ENCODE measurements at regions not wholly inside any gene's neighbourhood (a gene's known extent, or its start where the extent isn't known, plus 50 kb on each side); places are given as distances from the start of the nearest gene placed in this dataset.
"Not testable (repeated sequence)": the region's sequence is repeated elsewhere in the genome, so short reads cannot be mapped to it uniquely, and the experiment has no call there.

DNA sequence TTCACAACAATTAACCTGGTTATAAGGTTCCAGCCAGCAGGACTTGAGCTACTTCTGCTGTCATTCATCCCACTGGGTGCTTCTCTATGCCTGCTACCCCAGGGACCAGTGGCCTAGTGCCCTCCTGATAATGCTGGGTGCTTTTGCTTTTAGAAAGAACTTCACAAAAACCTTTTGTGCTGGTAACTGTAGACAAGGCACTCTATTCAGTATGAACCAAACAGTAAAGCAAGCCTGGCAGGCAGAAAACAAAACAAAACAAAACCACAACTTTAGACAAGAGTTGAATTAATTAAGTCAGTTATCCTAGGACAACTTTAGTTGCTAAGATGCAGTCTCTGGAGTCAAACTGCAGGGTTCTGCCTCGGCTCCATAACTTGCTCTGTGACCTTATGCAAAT lies 61.9 kb upstream of the ADGRL2 start:
- DNase-seq = no peak

DNA sequence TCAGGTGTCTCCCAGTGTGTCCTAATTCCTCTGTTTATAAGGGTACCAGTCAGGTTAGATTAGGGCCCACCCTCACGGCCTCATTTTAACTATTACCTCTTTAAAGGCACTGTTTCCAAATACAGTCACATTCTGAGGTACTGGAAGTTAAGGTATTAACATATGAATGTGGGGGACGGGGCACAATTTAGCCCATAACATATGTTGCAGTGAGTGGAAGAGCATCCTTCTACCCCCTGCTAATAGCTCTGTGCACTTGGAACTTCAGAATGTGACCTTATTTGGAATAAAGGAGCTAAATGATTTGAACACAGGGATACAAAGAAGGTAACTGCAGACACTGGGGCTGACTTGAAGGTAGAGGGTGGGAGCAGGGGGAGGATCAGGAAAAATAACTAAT lies 67.3 kb upstream of the ADGRL2 start:
- no peak for DNase-seq

DNA sequence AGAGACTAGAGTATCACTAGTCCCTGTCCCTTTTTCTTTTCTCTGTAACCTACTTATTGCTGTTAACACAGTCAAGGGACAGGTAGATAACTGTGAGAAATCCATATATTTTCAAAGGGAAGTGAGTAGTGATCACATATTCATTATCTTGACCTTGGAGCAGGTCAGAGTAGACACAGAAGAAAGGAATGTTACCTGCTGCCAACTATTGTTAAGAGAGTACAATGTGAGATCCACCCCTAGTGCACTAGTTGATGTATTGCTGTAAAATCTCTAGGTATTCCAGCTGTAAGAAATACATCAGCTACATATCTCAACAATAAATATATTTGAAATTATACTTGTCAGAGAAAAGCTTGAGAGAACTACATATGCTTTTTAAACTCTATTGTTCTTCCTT lies 68.7 kb upstream of the ADGRL2 start:
- DNase-seq = no peak

DNA sequence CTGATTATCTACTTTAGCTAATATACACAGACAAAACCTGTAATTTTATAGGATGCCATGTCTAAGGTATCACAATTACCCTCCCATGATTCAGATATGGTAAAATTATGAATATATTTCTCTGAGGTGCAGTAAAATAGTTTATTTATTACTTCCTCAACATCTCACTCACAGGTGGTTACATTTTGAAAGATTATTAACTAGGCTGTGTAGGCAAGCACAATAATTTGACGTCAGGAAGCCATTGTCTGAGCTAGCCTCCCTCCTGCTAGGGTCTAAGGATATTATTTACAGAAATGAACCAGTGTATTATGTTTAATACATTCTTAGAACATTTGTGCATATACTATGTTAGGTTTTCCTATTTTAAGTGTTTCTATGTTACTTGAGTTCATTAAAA lies 69.9 kb upstream of the ADGRL2 start:
- DNase-seq = no peak

DNA sequence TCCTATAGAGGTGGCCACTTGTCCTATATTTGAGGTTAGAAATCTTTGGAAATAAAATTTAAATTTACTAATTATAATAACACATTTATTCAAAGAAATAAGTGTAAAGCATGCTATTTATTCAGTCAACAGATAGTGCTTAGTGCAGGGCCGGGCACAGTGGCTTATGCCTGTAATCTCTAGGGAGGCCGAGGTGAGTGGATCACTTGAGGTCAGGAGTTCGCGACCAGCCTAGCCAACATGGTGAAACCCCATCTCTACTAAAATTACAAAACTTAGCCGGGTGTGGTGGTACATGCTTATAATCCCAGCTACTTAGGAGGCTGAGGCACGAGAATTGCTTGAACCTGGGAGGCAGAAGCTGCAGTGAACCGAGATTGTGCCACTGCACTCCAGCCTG lies 70.4 kb upstream of the ADGRL2 start:
- DNase-seq = not testable (repeated sequence)

DNA sequence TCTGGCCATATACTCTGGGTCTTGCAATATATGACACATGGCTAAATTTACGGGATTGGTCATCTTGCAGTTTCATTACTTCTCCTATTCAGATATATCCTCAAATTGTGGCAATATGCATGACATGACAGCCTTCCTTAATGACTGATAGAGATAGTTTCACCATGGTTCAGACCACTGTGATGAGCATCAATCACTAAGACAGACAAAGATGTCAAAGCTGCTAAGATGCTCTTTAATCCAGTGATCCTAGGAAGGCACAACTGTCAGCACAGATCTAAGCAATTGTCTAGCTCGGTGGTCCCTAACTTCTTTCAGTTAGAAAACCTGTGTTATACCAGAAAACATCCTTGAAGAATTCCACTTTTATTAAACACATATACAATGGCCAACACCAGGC lies 70.9 kb upstream of the ADGRL2 start:
- DNase-seq = no peak

DNA sequence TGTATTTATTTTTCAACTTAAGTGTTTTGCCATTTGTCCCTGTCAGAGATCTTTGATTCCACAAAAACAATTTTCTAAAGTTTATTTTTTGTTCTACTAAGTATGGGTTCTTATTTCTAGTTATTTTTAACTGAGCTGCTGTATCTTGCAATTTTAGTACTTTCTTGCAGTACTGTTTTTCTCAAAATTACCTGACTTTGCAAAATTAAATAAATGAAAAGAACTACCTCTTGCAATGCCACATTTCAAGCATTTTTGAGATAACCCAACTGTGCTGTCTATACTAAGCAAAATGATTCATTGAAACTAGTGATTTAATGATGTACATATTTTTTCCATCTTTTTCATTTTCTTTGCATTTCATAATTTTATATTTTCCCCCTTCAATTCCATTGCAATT lies 71.5 kb upstream of the ADGRL2 start:
- no peak for DNase-seq

DNA sequence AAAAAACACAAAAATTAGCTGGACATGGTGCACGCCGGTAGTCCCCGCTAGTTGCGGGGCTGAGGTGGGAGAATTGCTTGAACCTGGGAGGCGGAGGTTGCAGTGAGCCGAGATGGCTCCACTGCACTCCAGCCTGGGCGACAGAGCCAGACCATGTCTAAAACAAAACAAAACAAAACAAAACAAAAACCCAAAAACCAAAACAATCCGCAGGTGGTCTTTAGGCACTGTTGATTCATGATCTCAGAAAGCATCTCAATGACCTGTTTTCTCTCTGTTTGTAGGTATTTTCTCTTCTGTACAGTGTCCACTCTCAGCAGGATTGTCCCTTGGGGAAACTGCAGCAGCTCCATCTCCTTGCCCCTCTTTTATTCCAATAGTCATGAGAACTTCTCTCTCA lies 74.9 kb upstream of the ADGRL2 start:
- no peak for DNase-seq

DNA sequence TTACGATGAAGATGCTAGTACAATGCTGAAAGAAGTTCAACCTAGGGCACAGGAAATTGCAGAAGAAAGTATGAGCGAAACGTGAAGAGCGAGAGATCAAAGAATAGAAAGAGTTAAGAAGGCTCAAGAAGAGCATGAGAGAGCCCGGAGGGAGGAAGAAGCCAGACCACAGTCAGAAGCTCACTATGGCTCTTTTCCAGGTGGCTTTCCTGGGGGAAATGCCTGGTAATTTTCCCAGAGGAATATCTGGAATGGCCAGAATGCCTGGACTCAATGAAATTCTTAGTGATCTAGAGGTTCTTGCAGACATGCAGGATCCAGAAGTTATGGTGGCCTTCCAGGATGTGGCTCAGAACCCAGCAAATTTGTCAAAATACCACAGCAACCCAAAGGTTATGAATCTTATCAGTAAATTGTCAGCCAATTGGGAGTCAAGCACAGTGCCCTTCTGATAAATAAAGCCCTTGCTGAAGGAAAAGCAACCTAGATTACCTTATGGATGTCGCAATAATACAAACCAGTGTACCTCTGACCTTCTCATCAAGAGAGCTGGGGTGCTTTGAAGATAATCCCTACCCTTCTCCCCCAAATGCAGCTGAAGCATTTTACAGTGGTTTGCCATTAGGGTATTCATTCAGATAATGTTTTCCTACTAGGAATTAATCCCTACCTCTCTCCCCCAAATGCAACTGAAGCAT lies 78.0 kb upstream of the ADGRL2 start:
- not testable (repeated sequence) for DNase-seq

DNA sequence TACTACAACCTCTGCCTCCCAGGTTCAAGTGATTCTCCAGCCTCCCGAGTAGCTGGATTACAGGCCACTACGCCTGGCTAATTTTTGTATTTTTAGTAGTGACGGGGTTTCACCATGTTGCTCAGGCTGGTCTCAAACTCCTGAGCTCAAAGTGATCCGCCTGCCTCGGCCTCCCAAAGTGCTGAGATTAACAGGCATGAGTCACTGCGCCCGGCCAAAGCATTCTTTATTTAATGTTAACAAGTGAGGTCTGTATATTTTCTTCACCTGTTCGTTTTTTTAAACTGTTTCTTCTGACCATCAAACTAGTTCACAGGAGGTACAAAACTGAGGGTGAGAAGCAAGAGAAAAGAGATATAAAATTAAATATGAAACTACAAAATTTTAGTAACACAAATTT lies 80.5 kb upstream of the ADGRL2 start:
- DNase-seq = not testable (repeated sequence)

DNA sequence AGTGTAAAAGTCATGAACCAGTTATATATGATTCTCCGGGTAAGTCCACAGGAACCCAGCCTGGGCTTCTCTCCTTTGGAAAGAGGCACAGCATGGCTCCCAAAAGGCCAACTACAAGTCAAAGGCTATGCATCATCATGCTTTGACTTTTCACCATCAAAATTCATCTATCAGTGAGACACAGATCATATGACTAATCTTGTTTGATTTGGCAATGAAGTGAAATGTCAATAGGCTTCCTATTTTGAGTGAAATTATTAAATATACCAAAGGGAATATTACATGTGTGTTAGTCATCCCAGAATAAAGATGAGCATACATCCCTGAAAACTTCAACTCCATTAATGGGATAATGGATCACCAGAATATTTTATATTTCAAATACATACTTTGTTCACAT lies 83.5 kb upstream of the ADGRL2 start:
- DNase-seq = no peak

DNA sequence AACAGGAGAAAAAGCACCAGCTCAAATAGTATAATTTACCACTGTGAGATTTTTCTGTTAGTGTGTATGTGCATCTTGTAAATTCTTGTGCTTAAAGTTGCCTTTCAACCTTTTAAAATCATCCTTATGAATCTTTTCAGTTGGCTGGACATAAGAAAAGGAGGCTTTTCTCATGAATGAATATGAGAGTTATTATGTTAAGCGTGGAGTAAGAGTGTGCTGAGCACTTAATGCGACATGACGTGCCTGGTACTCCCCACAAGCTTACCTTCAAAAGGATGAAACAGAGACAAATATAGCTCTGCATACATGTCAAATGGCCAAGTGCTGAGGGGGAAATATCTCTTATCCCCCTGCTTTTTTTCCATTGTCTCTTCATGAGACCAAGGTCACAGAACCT lies 85.3 kb upstream of the ADGRL2 start:
- DNase-seq = no peak

DNA sequence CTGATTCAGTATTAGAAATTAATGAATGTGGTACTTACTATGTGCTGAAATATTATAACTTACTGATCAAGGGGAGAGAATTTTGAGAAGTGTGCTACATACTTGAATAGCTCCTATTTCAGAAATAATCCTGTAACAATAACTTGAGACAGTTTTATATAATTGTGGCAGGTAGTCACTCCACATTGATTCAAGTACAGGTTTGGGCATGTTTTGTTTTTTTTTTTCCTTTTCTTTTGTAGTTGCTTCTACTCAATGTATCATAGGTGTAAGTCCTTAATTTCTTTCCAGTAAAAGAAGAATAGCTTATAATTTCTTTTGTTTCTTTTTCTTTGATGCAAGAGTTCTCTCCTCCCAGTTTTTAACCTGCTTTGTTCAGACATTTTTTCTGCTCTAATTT lies 86.1 kb upstream of the ADGRL2 start:
- DNase-seq = no peak

DNA sequence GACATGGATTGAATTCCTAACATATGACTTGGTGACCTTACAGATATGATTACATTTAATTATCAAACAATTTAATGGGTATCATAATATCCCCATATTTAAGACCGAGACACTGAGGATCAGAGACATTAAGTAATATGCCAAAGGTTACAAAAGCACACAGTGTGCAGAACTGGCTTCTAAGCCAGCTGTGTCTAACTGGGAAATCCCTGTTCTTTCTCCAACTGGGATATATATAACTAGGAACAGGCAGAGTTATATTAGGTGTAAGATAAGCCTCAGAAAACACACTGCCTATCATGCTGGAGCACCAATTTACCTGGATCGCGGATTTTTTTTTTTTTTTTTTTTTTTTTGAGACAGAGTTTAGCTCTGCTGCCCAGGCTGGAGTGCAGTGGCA lies 88.3 kb upstream of the ADGRL2 start:
- no peak for DNase-seq

DNA sequence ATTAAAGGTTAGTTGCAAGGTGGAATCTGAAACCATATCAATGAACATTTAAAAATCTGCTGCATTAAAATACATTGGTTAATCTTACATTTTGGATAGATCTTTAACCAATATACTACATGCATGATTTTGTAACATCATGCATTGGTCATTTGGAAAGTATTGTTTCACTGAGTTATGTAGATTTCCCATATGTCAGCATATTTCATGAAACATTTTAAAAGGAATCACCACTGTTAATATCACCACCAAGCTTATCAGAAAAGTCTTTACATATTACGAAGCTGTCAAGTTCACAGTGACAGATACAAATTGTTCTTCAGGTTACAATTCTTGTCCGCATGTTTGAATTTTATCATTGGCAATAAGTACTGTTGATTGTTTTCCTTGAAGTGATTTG lies 89.9 kb upstream of the ADGRL2 start:
- no peak for DNase-seq

DNA sequence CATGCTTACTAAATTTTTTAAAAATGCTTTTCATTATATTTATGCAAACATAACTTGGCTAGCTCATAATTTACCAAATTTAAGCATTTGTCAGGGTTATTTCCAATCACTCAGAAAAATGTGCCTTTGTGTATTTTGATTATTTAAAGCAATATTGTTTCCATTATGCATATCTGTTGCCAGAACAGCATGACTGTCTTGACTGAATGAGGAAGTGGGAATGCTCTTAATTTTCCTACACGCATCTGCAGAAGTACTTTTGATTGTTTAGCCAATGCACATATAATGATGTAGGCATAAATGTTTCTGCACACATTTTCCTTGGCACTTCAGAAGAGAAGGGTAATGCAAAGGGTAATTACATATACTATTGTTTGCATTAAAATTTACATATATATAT lies 92.5 kb upstream of the ADGRL2 start:
- no peak for DNase-seq

DNA sequence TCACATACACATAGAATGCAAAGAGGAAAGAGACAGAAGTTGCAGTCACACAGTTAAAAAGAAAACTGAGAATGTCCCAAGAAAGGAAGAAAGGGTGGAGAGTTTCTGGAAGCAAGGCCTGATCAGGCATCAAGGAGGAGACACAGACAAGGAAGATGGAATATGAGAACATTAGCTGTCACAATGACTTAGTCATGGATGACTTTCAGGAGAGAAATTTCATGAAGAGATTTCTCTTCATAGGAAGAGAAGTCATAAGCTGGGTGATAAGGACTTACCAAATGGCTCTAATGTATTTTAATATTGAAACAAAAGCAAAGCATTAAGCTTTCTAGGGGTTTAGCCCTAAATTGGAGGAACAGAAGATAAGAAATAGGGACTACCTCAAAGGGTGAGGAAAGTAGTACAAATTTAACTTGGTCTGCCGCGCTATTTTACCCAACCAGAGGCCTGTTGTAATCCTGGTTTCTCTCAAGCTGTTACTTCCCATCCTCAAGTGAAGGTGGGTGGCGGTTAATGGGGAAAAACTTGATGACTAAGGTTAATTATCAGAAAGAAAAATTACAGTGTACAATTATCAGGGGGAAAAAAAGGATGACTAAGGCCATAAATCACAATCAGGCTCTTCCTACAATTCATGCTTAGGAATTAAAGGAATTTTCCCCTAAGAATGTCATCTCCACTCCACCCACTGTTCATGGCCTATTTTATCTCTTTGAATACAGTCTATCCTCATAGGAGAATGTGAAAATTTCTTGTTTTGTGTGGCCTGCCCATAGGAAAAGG lies 93.9 kb upstream of the ADGRL2 start:
- DNase-seq = no peak

DNA sequence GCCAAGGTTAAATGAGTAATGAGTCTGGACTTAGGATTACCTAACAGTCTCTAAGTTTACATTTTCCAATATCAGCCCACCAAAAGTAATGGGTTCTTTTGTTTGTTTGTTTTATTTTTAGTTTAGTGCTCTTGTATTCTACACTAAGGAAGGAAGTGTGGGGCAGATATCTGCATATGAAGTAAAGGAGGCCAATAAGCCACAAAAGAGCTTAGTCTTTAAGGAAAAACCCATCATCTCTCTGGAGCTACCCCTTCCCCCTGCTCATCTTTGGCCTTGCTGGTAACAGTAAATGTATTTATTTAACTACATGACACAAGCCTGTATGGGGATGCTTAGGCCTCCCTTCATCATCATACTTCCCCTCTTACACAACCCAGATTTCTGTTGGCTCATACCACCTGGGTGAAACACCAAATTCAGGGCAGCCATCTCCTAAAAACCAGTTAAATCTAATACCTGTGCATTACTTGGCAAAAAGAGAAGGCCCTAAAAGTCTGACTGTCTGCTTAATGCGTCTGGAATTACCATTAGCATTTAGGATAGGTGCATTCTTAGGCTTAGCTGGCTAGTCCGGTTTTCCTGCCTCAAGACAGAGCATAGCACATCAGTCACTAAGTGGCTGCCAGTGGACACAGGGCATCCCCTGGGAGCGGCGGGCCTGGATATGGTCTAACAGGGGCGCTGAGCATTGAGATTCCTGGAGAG lies 96.8 kb upstream of the ADGRL2 start:
- no peak for DNase-seq

DNA sequence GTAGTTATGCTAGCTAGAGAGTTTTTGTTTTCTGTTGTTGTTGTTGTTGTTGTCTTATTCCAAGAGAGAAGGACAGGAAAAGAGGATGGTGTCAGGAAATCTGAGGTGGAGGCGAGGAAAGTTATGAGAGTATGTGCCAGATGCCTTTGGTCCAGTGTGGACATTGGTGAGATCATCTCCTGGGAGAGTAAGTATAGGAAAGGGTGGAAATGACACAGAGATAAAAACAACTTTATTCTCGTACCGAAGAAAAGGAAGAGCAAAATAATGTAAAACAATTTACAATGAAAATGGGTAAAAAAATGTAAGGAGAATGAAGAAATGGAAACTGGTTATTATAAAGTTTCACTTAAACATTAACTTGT lies 97.4 kb upstream of the ADGRL2 start:
- no peak for DNase-seq

DNA sequence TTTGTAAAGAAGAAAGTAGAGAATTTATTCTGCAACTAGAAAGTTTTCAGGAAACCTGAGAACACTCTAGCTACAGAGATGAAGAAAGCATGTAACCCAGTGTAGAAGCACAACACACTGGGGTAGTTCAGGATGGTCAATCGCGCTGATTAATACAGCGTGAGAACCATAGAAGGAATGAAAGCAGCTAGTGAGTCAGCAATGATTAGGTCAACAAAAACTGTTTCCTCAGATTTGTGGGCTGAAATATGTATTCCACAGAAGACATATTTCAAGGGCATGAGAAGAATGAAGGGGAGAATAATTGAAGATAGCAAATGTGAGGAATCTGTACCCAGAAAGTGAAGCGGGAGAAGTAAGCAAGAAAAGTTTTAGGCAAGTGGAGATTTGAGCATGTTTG lies 97.8 kb upstream of the ADGRL2 start:
- DNase-seq = no peak

DNA sequence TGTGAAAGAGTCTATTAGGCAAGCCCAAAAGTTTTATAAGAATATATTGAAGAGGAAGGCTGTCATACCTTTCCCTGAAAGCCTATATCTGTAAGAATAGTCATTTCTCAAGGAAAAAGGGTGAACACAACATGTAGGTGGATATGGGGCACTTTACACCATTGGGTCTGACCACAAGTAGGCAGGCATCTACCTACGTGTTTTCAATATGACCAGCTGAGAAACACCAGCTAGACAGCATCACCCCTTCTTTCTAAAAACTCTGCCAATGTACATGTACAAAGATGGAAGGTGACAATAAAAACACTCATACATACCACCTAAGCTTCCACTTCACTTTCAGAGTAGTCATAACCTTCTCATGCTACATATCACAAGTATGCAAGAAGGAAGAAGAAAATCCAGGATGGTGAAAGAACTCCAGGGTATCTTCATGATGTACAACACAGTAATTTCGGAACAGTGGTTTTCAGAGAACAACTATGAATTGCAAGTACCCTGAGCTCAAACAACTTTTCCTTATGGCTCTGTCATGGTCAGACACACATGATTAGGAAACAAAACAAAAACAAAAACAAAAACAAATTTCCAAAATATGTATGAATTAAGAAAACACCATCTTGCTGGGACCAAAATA lies 98.5 kb upstream of the ADGRL2 start:
- DNase-seq = no peak

DNA sequence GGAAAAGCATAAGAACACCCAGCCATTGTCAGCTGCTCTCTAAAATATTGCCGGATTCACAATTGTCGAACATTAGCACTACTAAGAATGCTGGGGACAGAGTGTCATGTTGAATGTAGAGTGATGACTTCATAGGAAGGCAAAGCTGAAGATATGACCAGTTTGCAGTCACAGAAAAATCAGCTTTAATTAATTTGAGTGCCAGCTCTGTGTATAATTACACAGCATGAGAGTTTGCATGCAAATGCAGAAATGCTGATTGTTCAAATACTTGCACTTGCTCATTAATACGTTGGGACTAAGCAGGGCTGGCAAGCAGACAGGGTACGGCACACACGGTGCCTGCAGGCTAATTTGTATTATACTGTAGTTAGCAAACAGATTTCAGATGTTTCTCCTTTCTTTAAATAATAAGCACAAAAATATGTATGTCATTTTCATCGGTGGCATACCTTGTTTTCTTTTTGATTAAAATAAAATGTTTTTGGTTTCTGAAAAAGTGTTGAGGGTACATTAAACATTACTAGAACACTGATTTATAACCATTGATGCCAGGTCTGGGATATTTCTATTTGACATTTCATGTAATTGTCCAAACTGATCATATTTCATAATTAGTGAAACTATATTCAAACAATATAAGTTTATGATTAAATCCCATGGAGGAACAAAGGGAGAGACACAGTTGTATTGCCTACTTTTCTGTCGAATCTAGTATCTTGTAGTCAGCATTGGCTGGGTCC lies 99.8 kb upstream of the ADGRL2 start:
- DNase-seq = no peak

DNA sequence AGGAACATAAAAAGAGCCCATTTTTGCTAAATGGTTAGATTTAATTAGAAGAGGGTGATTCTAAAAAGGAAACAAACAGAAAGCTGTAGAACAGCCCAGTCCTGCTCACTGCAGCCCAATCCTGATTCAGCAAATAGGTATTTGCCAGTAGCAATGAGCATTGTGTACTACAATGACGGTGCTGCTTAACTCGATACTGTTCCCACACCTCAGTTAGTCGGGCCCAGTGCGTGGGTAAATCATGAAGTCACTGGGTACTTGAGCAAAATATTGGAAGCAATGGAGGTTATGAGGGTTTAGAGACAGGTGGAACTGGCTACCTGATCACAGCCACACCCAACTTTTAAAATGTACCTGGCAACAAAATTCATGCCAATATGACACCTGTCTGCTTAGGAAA lies 101.5 kb upstream of the ADGRL2 start:
- DNase-seq = no peak
